ENCODE measurements at regions not wholly inside any gene's neighbourhood (a gene's known extent, or its start where the extent isn't known, plus 50 kb on each side); places are given as distances from the start of the nearest gene placed in this dataset.

DNA sequence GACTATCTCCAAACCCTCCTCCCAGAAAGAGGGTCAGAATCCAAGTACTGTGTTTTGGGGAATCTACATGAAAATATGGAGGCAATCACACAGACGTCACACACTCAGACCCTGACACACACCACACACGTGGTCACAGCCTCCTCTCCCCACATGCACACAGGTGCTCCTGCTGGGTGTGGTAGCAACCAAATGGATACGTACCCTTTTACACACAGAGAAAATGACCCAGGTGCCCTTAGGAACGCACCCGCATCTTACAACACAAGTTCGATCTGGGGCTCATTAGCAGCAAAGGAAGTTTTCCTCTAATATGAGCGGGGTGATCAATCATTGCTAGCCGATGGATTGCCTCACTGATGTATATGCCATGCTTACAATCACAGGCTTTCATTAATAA lies 480.2 kb upstream of the KLF4 start:
- TF ChIP-seq NANOG (IDR thresholded peaks at IDR 0.05; ENCODE audit: borderline replicate concordance) (no peak), ZNF114 (CRISPR knock-in tag; IDR thresholded peaks at IDR 0.05) (no peak), JUNB (IDR thresholded peaks at IDR 0.05; ENCODE audit: unreplicated experiment) (no peak)
- TF ChIP-seq, protein P1, sequence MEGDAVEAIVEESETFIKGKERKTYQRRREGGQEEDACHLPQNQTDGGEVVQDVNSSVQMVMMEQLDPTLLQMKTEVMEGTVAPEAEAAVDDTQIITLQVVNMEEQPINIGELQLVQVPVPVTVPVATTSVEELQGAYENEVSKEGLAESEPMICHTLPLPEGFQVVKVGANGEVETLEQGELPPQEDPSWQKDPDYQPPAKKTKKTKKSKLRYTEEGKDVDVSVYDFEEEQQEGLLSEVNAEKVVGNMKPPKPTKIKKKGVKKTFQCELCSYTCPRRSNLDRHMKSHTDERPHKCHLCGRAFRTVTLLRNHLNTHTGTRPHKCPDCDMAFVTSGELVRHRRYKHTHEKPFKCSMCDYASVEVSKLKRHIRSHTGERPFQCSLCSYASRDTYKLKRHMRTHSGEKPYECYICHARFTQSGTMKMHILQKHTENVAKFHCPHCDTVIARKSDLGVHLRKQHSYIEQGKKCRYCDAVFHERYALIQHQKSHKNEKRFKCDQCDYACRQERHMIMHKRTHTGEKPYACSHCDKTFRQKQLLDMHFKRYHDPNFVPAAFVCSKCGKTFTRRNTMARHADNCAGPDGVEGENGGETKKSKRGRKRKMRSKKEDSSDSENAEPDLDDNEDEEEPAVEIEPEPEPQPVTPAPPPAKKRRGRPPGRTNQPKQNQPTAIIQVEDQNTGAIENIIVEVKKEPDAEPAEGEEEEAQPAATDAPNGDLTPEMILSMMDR (conservative IDR thresholded peaks at IDR 0.05; ENCODE audit: low read depth in 2 of 2), result no peak

Measured in GM23338 (cell line).